GM20000 (cell line): ENCODE measurements at regions not wholly inside any gene's neighbourhood (a gene's known extent, or its start where the extent isn't known, plus 50 kb on each side); places are given as distances from the start of the nearest gene placed in this dataset.

Experiments used
- DNase-seq: peaks from one replicate; pipeline ENCODE4 v3.0.0; 2012; ENCODE audit warnings: low spot score
- TF ChIP-seq, protein P1 (sequence below): IDR thresholded peaks from 2 replicates; pipeline ENCODE4 v1.5.1; 2012; ENCODE audit warnings: mild to moderate bottlenecking, control low read depth; ENCODE audit errors: extremely low read depth, missing control alignments

DNA sequence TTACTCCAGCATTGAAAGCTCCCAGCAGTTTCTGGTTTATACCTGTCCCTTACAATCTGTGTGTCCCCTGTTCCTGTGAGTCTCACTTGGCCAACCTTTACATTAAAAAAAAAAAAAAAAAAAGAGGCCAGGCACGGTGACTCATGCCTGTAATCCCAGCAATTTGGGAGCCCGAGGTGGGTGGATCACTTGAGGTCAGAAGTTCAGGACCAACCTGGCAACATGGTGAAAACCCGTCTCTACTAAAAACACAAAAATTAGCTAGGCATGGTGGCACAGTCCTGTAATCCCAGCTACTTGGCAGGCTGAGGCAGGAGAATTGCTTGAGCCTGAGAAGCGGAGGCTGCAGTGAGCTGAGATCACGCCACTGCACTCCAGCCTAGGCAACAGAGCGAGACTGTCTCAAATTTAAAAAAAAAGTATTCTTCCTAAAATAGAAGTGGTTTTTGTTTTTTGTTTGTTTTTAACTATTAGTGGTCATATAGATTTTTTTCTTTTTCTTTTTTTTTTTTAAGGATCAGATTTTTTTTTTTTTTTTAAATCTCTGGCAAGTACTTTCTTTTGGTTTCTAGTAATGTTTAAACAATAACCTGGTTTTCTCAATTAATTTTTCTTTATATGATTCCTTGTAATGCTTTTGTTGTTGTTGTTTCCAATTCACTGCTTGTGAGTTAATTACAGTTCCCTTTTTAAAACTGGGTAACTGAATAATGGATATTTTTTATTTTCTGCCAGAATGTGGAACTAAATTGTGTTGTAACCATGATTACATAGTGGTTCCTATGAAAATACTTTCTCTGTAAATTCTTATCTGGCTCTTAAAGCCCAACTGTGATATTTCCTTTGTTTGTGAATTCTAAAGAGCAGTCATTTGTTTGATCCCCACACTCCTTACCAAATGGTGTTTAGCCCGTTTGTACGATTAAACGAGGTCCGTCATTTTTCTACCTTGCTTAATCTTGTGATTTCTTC is 116.8 kb downstream of the CTAGE1 start:
- no peak for DNase-seq
- TF ChIP-seq, protein P1, sequence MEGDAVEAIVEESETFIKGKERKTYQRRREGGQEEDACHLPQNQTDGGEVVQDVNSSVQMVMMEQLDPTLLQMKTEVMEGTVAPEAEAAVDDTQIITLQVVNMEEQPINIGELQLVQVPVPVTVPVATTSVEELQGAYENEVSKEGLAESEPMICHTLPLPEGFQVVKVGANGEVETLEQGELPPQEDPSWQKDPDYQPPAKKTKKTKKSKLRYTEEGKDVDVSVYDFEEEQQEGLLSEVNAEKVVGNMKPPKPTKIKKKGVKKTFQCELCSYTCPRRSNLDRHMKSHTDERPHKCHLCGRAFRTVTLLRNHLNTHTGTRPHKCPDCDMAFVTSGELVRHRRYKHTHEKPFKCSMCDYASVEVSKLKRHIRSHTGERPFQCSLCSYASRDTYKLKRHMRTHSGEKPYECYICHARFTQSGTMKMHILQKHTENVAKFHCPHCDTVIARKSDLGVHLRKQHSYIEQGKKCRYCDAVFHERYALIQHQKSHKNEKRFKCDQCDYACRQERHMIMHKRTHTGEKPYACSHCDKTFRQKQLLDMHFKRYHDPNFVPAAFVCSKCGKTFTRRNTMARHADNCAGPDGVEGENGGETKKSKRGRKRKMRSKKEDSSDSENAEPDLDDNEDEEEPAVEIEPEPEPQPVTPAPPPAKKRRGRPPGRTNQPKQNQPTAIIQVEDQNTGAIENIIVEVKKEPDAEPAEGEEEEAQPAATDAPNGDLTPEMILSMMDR = no peak

- TF ChIP-seq, protein P1 = no peak
- no peak for DNase-seq
Observed at GRCh38 chr18:22297008-22297407, 120.7 kb downstream of the CTAGE1 start.

DNA sequence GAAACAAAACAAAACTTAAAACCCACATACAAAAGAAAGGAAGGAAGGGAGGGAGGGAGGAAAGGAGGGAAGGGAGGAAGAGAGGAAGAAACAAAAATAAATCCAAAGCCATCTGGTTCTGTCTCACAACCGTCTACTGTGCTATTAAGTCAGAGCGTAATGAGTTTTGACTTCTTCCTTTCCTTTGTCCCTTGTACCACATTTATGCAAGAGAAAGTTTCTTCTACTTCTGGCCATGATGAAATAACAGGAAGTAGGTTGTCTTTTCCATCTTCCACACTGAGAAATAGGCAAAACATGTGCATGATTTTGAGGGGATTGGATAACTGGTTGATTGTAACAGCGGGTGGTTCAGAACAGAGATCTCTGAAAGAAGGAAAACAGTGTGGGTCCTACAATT is 121.4 kb downstream of the CTAGE1 start:
- TF ChIP-seq, protein P1 = no peak
- no peak for DNase-seq

DNA sequence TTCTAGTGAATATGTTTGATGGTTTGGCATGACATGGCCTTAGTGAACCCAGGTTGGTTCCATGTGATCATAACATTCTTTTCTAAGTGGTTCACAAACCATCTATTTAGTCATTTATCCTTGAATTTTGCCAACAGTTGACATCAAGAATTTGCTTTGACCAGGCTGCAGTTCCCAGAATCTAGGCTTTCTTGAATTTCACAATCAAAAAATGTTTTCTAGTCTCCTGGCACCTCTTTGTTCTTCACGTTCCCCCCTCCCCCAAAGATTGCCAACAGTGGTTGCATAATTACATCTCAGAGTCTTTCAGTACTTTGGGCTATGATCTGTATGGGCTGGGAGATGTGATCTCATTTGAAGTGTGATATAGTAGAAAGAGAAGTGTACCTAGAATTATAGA is 124.0 kb downstream of the GATA6 start:
- TF ChIP-seq, protein P1 = no peak
- DNase-seq = no peak

- TF ChIP-seq, protein P1 = no peak
- DNase-seq = no peak
Observed at GRCh38 chr18:22290004-22290403, 120.6 kb downstream of the GATA6 start.

DNA sequence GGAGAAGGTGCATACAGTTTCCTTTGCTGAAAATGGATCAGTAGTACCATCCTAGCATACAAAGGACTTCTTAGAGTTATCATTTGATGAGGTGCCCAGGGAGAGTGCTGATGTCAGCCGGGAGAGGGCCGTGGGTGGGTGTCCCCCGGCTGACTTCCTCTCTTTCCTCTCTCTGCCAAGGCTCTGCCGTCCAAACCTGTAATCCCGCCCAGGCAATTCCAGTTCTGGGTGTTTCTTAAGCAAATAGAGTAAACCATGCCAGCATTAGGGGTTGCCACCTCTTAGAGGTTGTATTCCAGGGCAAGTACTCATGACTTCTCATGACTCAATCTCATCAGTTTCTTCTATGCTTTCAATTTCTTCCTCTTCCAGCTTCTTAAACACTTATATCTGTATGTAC is 117.2 kb downstream of the GATA6 start:
- no peak for DNase-seq
- TF ChIP-seq, protein P1 = no peak

GRCh38 chr18:22285361-22286140 is 116.2 kb downstream of the GATA6 start:
- no peak for DNase-seq
- TF ChIP-seq, protein P1 = no peak
